ENCODE measurements at regions not wholly inside any gene's neighbourhood (a gene's known extent, or its start where the extent isn't known, plus 50 kb on each side); places are given as distances from the start of the nearest gene placed in this dataset.
"Not testable (repeated sequence)": the region's sequence is repeated elsewhere in the genome, so short reads cannot be mapped to it uniquely, and the experiment has no call there.

- Histone ChIP-seq H3K36me3 (ENCODE audit: control insufficient read depth in 2 of 2, insufficient read depth in 2 of 2, low read length in 1 of 2) (no peaks in the 10 kb centered on the region), H3K27ac (ENCODE audit: low read depth in 2 of 2, low read length in 1 of 2) (no peak overlapping the region), H3K4me3 (ENCODE audit: low read depth in 1 of 2, low read length in 2 of 2) (no peak overlapping the region), H3K27me3 (ENCODE audit: control insufficient read depth in 1 of 2, insufficient read depth in 2 of 2, low read length in 2 of 2) (no peaks in the 10 kb centered on the region), H3K4me1 (ENCODE audit: control insufficient read depth in 2 of 2, insufficient read depth in 2 of 2, low read length in 1 of 2) (no peaks in the 10 kb centered on the region), H3K9me3 (ENCODE audit: control insufficient read depth in 2 of 2, insufficient read depth in 1 of 2, low read depth in 1 of 2, low read length in 1 of 2) (no peaks in the 10 kb centered on the region)
- 74 to 81% methylated on average over 3 of the region's 3 CpGs for WGBS, 2 donors
These were observed 98.6 kb upstream of the EEF2KMT start for GRCh38 chr16:5196204-5196603.

- 75 to 85% methylated on average over 11 of the region's 11 CpGs for WGBS, 2 donors
- no peaks in the 10 kb centered on the region for H3K36me3 ChIP-seq (ENCODE audit: control insufficient read depth in 2 of 2, insufficient read depth in 2 of 2, low read length in 1 of 2)
- no peak overlapping the region for H3K4me3 ChIP-seq (ENCODE audit: low read depth in 1 of 2, low read length in 2 of 2)
- no peaks in the 10 kb centered on the region for H3K9me3 ChIP-seq (ENCODE audit: control insufficient read depth in 2 of 2, insufficient read depth in 1 of 2, low read depth in 1 of 2, low read length in 1 of 2)
- no peaks in the 10 kb centered on the region for H3K27me3 ChIP-seq (ENCODE audit: control insufficient read depth in 1 of 2, insufficient read depth in 2 of 2, low read length in 2 of 2)
- H3K27ac ChIP-seq (ENCODE audit: low read depth in 2 of 2, low read length in 1 of 2), result no peak overlapping the region
- no peaks in the 10 kb centered on the region for H3K4me1 ChIP-seq (ENCODE audit: control insufficient read depth in 2 of 2, insufficient read depth in 2 of 2, low read length in 1 of 2)
These were observed 96.3 kb upstream of the EEF2KMT start for GRCh38 chr16:5193861-5194260.

- 63 to 70% methylated on average over 1 of the region's 1 CpG for WGBS, 2 donors
- Histone ChIP-seq H3K4me1 (ENCODE audit: control insufficient read depth in 2 of 2, insufficient read depth in 2 of 2, low read length in 1 of 2) (no peaks in the 10 kb centered on the region), H3K4me3 (ENCODE audit: low read depth in 1 of 2, low read length in 2 of 2) (no peak overlapping the region), H3K27ac (ENCODE audit: low read depth in 2 of 2, low read length in 1 of 2) (no peak overlapping the region), H3K27me3 (ENCODE audit: control insufficient read depth in 1 of 2, insufficient read depth in 2 of 2, low read length in 2 of 2) (no peaks in the 10 kb centered on the region), H3K36me3 (ENCODE audit: control insufficient read depth in 2 of 2, insufficient read depth in 2 of 2, low read length in 1 of 2) (no peaks in the 10 kb centered on the region), H3K9me3 (ENCODE audit: control insufficient read depth in 2 of 2, insufficient read depth in 1 of 2, low read depth in 1 of 2, low read length in 1 of 2) (peaks cover 0 to 3% of the 10 kb centered on the region in 2 donors)
These were observed 91.4 kb upstream of the EEF2KMT start for GRCh38 chr16:5188989-5189352.

GRCh38 chr16:5188318-5188988 is 90.9 kb upstream of the EEF2KMT start:
- 25 to 27% methylated on average over 10 of the region's 10 CpGs for WGBS, 2 donors
- peaks cover 0 to 3% of the 10 kb centered on the region in 2 donors for H3K9me3 ChIP-seq (ENCODE audit: control insufficient read depth in 2 of 2, insufficient read depth in 1 of 2, low read depth in 1 of 2, low read length in 1 of 2)
- no peak overlapping the region for H3K27ac ChIP-seq (ENCODE audit: low read depth in 2 of 2, low read length in 1 of 2)
- no peaks in the 10 kb centered on the region for H3K27me3 ChIP-seq (ENCODE audit: control insufficient read depth in 1 of 2, insufficient read depth in 2 of 2, low read length in 2 of 2)
- no peaks in the 10 kb centered on the region for H3K4me1 ChIP-seq (ENCODE audit: control insufficient read depth in 2 of 2, insufficient read depth in 2 of 2, low read length in 1 of 2)
- no peaks in the 10 kb centered on the region for H3K36me3 ChIP-seq (ENCODE audit: control insufficient read depth in 2 of 2, insufficient read depth in 2 of 2, low read length in 1 of 2)
- no peak overlapping the region for H3K4me3 ChIP-seq (ENCODE audit: low read depth in 1 of 2, low read length in 2 of 2)

GRCh38 chr16:5187402-5187952 is 89.9 kb upstream of the EEF2KMT start:
- no peaks in the 10 kb centered on the region for H3K36me3 ChIP-seq (ENCODE audit: control insufficient read depth in 2 of 2, insufficient read depth in 2 of 2, low read length in 1 of 2)
- no peaks in the 10 kb centered on the region for H3K27me3 ChIP-seq (ENCODE audit: control insufficient read depth in 1 of 2, insufficient read depth in 2 of 2, low read length in 2 of 2)
- 82 to 83% methylated on average over 14 of the region's 14 CpGs for WGBS, 2 donors
- no peaks in the 10 kb centered on the region for H3K4me1 ChIP-seq (ENCODE audit: control insufficient read depth in 2 of 2, insufficient read depth in 2 of 2, low read length in 1 of 2)
- peaks cover 0 to 3% of the 10 kb centered on the region in 2 donors for H3K9me3 ChIP-seq (ENCODE audit: control insufficient read depth in 2 of 2, insufficient read depth in 1 of 2, low read depth in 1 of 2, low read length in 1 of 2)
- no peak overlapping the region for H3K27ac ChIP-seq (ENCODE audit: low read depth in 2 of 2, low read length in 1 of 2)
- H3K4me3 ChIP-seq (ENCODE audit: low read depth in 1 of 2, low read length in 2 of 2), result no peak overlapping the region

- peaks cover 0 to 3% of the 10 kb centered on the region in 2 donors for H3K9me3 ChIP-seq (ENCODE audit: control insufficient read depth in 2 of 2, insufficient read depth in 1 of 2, low read depth in 1 of 2, low read length in 1 of 2)
- H3K27me3 ChIP-seq (ENCODE audit: control insufficient read depth in 1 of 2, insufficient read depth in 2 of 2, low read length in 2 of 2), result no peaks in the 10 kb centered on the region
- 93 to 96% methylated on average over 33 to 34 of the region's 34 CpGs for WGBS, 2 donors
- no peak overlapping the region for H3K4me3 ChIP-seq (ENCODE audit: low read depth in 1 of 2, low read length in 2 of 2)
- H3K36me3 ChIP-seq (ENCODE audit: control insufficient read depth in 2 of 2, insufficient read depth in 2 of 2, low read length in 1 of 2), result no peaks in the 10 kb centered on the region
- no peaks in the 10 kb centered on the region for H3K4me1 ChIP-seq (ENCODE audit: control insufficient read depth in 2 of 2, insufficient read depth in 2 of 2, low read length in 1 of 2)
- no peak overlapping the region for H3K27ac ChIP-seq (ENCODE audit: low read depth in 2 of 2, low read length in 1 of 2)
These were observed 88.8 kb upstream of the EEF2KMT start for GRCh38 chr16:5186381-5186903.

GRCh38 chr16:5176505-5176904 is 78.9 kb upstream of the EEF2KMT start:
- H3K9me3 ChIP-seq (ENCODE audit: control insufficient read depth in 2 of 2, insufficient read depth in 1 of 2, low read depth in 1 of 2, low read length in 1 of 2), result no peaks in the 10 kb centered on the region
- H3K4me3 ChIP-seq (ENCODE audit: low read depth in 1 of 2, low read length in 2 of 2), result no peak overlapping the region
- no peaks in the 10 kb centered on the region for H3K27me3 ChIP-seq (ENCODE audit: control insufficient read depth in 1 of 2, insufficient read depth in 2 of 2, low read length in 2 of 2)
- H3K36me3 ChIP-seq (ENCODE audit: control insufficient read depth in 2 of 2, insufficient read depth in 2 of 2, low read length in 1 of 2), result no peaks in the 10 kb centered on the region
- H3K27ac ChIP-seq (ENCODE audit: low read depth in 2 of 2, low read length in 1 of 2), result no peak overlapping the region
- 27 to 36% methylated on average over 4 of the region's 4 CpGs for WGBS, 2 donors
- H3K4me1 ChIP-seq (ENCODE audit: control insufficient read depth in 2 of 2, insufficient read depth in 2 of 2, low read length in 1 of 2), result no peaks in the 10 kb centered on the region

- no peaks in the 10 kb centered on the region for H3K36me3 ChIP-seq (ENCODE audit: control insufficient read depth in 2 of 2, insufficient read depth in 2 of 2, low read length in 1 of 2)
- no peak overlapping the region for H3K4me3 ChIP-seq (ENCODE audit: low read depth in 1 of 2, low read length in 2 of 2)
- H3K4me1 ChIP-seq (ENCODE audit: control insufficient read depth in 2 of 2, insufficient read depth in 2 of 2, low read length in 1 of 2), result no peaks in the 10 kb centered on the region
- WGBS, 2 donors, result 65 to 73% methylated on average over 5 of the region's 5 CpGs
- H3K27me3 ChIP-seq (ENCODE audit: control insufficient read depth in 1 of 2, insufficient read depth in 2 of 2, low read length in 2 of 2), result no peaks in the 10 kb centered on the region
- no peak overlapping the region for H3K27ac ChIP-seq (ENCODE audit: low read depth in 2 of 2, low read length in 1 of 2)
- H3K9me3 ChIP-seq (ENCODE audit: control insufficient read depth in 2 of 2, insufficient read depth in 1 of 2, low read depth in 1 of 2, low read length in 1 of 2), result no peaks in the 10 kb centered on the region
These were observed 77.7 kb upstream of the EEF2KMT start for GRCh38 chr16:5175266-5175665.

GRCh38 chr16:5166486-5166885 is 68.9 kb upstream of the EEF2KMT start:
- H3K27me3 ChIP-seq (ENCODE audit: control insufficient read depth in 1 of 2, insufficient read depth in 2 of 2, low read length in 2 of 2), result peaks cover 0 to 3% of the 10 kb centered on the region in 2 donors
- no peaks in the 10 kb centered on the region for H3K4me1 ChIP-seq (ENCODE audit: control insufficient read depth in 2 of 2, insufficient read depth in 2 of 2, low read length in 1 of 2)
- H3K4me3 ChIP-seq (ENCODE audit: low read depth in 1 of 2, low read length in 2 of 2), result no peak overlapping the region
- H3K27ac ChIP-seq (ENCODE audit: low read depth in 2 of 2, low read length in 1 of 2), result no peak overlapping the region
- no peaks in the 10 kb centered on the region for H3K36me3 ChIP-seq (ENCODE audit: control insufficient read depth in 2 of 2, insufficient read depth in 2 of 2, low read length in 1 of 2)
- WGBS, 2 donors, result 10 to 16% methylated on average over 6 of the region's 6 CpGs
- no peaks in the 10 kb centered on the region for H3K9me3 ChIP-seq (ENCODE audit: control insufficient read depth in 2 of 2, insufficient read depth in 1 of 2, low read depth in 1 of 2, low read length in 1 of 2)

GRCh38 chr16:5165429-5165828 is 67.8 kb upstream of the EEF2KMT start:
- WGBS, 2 donors, result 82 to 84% methylated on average over 1 of the region's 1 CpG
- H3K9me3 ChIP-seq (ENCODE audit: control insufficient read depth in 2 of 2, insufficient read depth in 1 of 2, low read depth in 1 of 2, low read length in 1 of 2); H3K27me3 ChIP-seq (ENCODE audit: control insufficient read depth in 1 of 2, insufficient read depth in 2 of 2, low read length in 2 of 2); H3K4me1 ChIP-seq (ENCODE audit: control insufficient read depth in 2 of 2, insufficient read depth in 2 of 2, low read length in 1 of 2); H3K4me3 ChIP-seq (ENCODE audit: low read depth in 1 of 2, low read length in 2 of 2); H3K36me3 ChIP-seq (ENCODE audit: control insufficient read depth in 2 of 2, insufficient read depth in 2 of 2, low read length in 1 of 2); H3K27ac ChIP-seq (ENCODE audit: low read depth in 2 of 2, low read length in 1 of 2): not testable (repeated sequence)

Data from esophagus (tissue), 2 donors.